Hepatocyte (in vitro differentiated cells): ENCODE measurements at regions not wholly inside any gene's neighbourhood (a gene's known extent, or its start where the extent isn't known, plus 50 kb on each side); places are given as distances from the start of the nearest gene placed in this dataset.

Experiments
- EZH2 ChIP-seq: fragments of 200-600 bp; sonication (generic); IDR thresholded peaks from 2 replicates; pipeline ENCODE4 v1.6.1; 2016; ENCODE audit warnings: antibody characterized with exemption, mild to moderate bottlenecking, borderline replicate concordance
- EZH2phosphoT487 ChIP-seq: fragments of 200-600 bp; sonication (generic); IDR thresholded peaks from one replicate; pipeline ENCODE4 v1.6.1; 2018; ENCODE audit warnings: antibody characterized with exemption, mild to moderate bottlenecking, low read depth, moderate library complexity; ENCODE audit not compliant: unreplicated experiment, severe bottlenecking
- TF ChIP-seq, protein P1 (sequence below): fragments of 200-600 bp; sonication (generic); IDR thresholded peaks from 2 replicates; pipeline ENCODE4 v1.5.1; 2016; ENCODE audit warnings: antibody characterized with exemption, mild to moderate bottlenecking; ENCODE audit not compliant: poor library complexity

DNA sequence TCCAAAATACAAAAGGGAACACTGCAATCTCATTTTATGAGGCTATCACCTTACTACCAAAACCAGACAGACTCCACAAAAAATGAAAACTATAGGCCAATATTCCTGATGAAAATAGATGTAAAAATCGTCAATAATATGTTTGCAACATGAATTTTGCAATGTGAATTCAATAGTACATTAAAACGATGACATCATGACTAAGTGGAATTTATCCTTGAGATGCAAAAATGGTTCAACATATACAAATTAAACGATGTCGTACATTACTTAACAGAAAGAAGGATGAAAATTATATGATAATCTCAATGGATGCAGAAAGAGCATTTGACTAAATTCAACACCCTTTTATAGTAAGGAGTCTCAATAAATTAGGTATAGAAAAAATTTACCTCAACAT lies 123.0 kb downstream of the AREG start:
- TF ChIP-seq, protein P1, sequence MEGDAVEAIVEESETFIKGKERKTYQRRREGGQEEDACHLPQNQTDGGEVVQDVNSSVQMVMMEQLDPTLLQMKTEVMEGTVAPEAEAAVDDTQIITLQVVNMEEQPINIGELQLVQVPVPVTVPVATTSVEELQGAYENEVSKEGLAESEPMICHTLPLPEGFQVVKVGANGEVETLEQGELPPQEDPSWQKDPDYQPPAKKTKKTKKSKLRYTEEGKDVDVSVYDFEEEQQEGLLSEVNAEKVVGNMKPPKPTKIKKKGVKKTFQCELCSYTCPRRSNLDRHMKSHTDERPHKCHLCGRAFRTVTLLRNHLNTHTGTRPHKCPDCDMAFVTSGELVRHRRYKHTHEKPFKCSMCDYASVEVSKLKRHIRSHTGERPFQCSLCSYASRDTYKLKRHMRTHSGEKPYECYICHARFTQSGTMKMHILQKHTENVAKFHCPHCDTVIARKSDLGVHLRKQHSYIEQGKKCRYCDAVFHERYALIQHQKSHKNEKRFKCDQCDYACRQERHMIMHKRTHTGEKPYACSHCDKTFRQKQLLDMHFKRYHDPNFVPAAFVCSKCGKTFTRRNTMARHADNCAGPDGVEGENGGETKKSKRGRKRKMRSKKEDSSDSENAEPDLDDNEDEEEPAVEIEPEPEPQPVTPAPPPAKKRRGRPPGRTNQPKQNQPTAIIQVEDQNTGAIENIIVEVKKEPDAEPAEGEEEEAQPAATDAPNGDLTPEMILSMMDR: no peak
- no peak for TF ChIP-seq EZH2phosphoT487
- TF ChIP-seq EZH2: no peak
